Left colon (tissue), 2 donors: ENCODE measurements at regions not wholly inside any gene's neighbourhood (a gene's known extent, or its start where the extent isn't known, plus 50 kb on each side); places are given as distances from the start of the nearest gene placed in this dataset.

Experiments used
- ATAC-seq: fragments of 200-7000 bp; cut with Tn5 transposase; one replicate; pipeline ENCODE4 v1.9.1; 2020; ENCODE audit warnings: mild to moderate bottlenecking, moderate library complexity
- DNase-seq, 2 donors: peaks; one replicate each; pipeline ENCODE4 v3.0.0-alpha.2; 2020
- intact Hi-C, 2 donors: fragments of 100-400 bp; cut with DNase I in 1 of 2; cut with micrococcal nuclease in 1 of 2; formaldehyde crosslinking; loops; one replicate each; pipeline versions ENCODE4 v1.11.2 to v1.14.0; 2022; cut with DNase I, micrococcal nuclease
- donor health status: DM: no; HTN: no; CAD: no.
- donor health status: DM: yes; HTN: yes; CAD: no.

DNA sequence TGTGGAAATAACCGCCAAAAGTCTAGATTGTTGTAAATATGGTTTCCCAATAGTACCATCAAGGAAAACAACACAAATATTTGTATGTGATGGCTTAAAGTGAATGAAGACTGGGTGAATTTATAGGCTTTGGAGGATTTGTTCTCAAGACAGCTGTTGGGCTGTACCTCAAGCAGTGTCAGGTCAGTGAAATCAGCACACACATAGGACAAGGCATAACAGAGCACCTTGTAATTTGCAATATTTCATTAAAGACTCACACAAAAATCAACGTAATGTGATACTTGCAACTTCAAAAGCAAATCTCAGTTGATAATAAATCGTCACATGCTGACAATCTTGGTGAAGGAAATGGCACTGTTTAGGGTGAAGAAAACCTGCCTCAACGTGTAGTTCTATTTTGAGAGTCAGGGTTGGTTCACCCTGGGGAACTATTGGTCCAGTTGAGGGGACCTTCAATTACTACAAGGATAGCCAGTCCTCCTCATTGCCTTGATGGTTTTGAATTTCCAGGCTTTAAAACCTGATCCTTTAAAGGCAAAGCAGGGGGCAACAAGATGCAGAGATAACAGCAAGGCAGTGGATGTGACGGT lies 126.8 kb upstream of the ST6GAL2 start:
- DNase-seq (no peak), ATAC-seq (no peak)
- intact Hi-C loops = no loop called here

DNA sequence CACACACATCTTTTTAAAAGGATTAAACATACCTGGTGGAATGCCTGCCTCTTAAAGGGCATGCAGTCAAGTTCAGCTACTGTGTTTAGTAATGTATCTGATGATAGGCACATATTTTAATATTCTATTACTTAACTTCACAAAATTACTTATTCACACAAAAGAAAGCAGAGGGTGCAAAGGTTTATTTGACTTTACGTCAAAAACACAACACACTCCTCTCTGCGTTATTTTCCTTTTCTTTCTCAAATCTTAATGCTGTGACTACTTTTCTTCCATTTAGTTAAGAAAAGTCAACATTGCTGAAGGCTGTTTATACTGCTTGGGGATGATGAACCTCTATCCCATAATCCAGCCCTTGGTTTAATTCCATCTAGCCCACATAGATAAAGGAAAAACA lies 127.9 kb upstream of the ST6GAL2 start:
- intact Hi-C loops = no loop called here
- ATAC-seq = no peak
- no peak for DNase-seq

DNA sequence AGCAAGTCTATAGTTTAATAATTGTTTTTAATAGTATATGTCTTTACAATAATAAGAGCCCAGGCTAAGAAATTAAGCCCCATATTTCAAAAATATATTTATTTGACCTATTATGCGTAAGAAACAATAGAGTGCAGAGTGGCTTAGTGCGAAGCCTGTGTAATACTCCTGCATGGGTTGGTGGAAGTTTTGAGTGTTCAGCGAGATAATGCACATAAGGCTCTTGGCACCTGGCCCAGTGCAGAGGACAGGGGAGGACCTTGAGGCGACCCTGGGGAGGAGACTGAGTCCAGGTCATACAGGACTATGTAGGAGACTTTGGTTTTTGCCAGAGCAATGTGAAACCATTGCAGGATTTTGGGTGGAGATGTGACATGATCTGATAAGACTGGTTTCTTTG lies 132.4 kb upstream of the ST6GAL2 start:
- intact Hi-C loops = no loop called here
- DNase-seq (no peak), ATAC-seq (no peak)

DNA sequence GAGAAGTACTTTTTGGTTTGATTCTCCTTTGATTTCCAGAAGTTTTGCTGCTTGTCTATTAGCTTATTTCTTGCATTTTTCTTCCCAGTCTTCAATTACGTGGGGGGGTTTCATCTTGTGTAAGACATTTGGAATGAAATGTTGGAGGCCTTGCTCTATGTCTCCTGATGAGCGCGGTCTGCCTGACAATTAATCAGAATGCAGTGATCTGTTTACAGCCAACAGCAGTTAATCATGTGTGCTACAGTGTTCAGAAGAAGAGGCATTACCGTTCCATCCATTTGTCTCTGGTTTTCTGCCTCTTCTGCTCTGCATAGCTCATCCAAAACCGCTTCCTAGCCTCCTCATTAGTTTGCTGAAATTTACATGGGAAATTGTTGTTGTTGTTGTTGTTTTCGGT lies 134.4 kb upstream of the ST6GAL2 start:
- ATAC-seq (no peak), DNase-seq (no peak)
- intact Hi-C loops = no loop called here

DNA sequence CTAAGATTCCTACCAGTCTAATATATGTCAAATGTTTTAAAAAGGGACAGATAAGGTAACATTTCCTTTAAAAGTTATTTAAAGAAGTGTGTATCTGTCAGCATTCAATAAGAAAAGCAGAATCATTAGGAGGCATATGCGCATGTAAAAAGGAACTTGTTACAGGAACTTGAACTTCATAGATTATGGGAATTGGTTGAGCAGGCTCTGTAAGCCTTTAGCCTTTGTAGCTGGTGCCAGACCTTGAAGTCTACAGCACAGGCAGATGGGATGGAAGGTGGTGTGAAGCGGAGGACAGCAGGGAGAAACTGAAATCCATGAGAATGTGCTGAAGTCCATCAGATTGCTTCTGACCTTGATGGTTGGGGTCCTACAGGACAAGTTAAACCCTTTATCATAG lies 138.3 kb upstream of the ST6GAL2 start:
- no peak for DNase-seq
- no peak for ATAC-seq
- intact Hi-C loops = no loop called here

DNA sequence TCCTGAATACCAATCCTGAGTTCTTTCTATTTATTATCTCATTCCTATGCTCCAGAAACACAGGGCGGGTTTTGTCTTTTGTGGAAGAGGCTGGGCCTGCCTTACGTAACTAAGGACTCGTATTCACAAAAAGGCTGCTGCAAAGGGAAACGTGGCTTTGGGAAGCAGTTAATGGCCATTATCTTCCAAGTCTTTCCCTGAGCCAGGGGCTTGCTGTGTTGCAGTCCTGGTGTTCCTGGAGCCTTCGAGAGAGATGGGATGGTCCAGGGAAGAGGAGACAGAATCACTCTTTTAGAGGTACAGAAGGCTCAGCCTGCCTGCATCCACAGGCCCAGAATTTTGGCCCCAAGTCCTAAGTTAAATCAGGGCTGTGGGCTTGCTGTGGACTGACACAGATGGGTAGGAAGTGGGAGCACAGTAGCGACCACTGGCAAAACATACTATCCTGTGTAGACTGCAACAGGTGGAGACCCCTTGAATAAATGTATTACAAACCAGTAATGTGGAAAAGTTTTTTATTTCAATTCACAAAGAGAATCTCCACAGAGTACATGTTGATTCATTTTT lies 139.4 kb upstream of the ST6GAL2 start:
- DNase-seq (no peak), ATAC-seq (no peak)
- intact Hi-C loops = no loop called here

DNA sequence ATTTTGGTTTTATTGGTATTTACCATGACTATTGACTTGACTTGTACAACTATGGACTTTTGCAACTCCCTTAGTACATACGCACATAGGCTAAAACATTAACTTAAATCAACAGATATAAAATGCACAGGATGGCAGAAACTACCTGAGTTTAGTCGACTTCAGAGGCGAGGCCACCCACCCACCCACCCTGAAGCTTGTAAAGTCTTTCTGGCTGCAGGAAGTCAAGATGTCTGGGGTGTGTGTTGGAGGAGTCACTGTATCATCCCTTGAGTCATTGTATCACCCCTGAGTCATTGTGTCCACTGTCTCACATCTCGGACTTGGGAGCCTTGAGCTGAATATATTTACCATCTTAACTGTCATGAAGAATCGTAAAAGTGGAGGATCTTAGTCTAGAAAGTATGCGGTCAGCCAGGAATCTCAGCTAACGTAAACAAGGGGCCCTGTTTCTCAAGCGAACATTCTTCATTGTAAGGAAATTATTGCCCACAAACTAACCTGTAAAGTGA lies 140.0 kb upstream of the ST6GAL2 start:
- peak; percentile 3 to 57 for DNase-seq

DNA sequence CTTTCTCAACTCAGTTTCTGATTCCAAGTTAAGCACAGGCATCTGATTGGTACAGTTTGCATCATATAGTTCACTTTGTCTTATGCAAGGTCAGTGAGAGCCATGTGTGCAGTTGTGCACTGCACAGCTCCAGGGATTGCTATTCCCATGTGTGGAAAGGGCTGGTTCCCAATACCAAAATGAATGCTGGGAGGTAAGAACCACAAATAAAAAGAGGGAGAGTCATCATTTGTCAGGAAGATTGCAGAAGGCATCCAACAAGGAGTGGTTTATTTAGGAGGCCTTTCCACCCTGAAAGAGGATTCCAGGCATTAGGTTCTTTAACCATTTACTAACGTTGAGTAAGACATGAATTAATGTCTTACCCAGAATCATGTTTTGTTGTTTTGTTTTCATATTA lies 141.2 kb upstream of the ST6GAL2 start:
- ATAC-seq (no peak), DNase-seq (no peak)
- intact Hi-C loops = no loop called here

More for the DNA sequence above, 140.0 kb upstream of the ST6GAL2 start:
- ATAC-seq = peak; percentile 95
- intact Hi-C loops = no loop called here

DNA sequence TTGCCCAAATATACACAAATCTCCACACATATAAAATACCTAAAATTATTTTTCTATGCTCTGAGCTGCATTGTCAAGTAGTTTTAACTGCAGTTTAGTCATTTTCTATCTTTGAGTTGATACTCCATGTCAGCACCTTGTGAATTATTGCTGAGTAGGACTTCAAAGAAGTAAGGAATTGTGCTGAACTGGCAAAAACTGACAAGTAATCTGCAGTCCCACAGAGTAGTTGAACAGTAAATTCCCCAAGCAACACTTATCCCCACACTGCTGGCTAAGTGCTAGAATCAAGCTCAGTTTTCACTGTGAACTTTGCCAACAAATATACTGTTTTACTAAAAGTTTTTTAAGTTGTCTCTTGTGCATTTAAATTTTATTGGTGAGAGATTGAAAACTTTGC lies 141.8 kb upstream of the ST6GAL2 start:
- no peak for DNase-seq
- ATAC-seq = no peak
- intact Hi-C loops = no loop called here

DNA sequence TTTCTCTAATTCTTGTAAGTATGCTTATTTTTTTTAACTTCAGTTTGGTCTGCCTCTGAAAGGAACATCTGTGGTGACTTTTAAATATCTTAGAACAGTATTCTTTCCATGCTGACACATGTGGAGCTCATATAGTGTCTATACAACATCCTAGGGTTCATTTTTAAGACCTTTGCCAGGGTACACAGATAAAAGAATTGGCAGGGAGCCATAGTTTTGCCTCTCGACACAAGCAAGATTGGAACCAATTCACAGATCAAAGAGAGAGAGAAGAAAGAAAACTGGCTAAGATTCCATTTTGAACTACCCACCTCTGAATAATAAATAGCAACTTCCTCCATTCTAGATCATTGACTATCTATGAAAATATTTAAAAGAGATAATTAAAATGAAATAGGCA lies 142.7 kb upstream of the ST6GAL2 start:
- intact Hi-C loops = no loop called here
- DNase-seq (no peak), ATAC-seq (no peak)

DNA sequence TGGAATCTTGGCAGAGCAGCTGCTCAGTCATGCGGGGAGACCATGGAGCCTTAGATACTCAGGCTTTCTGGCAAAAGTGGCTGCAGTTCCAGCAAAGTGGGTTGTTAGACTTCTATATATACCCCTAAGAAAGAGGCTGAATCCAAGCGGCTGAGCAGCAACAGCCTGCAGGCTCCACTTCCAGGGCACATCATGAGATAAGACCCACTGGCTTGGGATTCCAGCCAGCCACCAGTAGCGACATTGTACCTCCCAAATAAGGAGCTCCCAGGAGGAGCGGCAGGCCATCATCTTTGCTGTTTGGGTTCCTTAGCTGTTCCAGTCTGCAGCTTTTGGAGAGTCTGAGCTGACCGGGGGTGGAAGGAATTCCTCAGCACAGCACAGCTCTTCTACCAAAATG lies 150.3 kb upstream of the ST6GAL2 start:
- ATAC-seq (no peak), DNase-seq (no peak)
- intact Hi-C loops = no loop called here

DNA sequence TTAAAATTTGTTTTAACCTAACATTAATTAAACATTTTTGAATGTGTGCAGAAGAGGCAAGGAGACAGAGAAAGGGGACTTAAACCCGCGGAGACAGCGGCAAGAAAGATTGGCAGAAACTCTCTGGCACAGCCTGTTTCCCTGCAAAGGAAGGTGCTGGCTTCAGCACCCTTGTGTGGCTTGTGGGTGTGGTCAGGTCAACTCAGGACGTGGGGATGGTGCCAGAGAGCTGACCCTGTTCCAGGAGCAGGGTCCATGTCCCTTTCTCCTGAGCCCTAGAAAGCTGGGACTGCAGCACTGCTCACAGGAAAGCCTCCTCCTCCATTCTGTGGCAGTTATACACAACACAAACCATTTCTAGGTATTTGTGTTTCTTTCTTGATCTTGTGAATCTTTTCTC lies 176.2 kb upstream of the ST6GAL2 start:
- DNase-seq (peak; percentile 56 to 64), ATAC-seq (peak; percentile 96)
- intact Hi-C loops = no loop called here

DNA sequence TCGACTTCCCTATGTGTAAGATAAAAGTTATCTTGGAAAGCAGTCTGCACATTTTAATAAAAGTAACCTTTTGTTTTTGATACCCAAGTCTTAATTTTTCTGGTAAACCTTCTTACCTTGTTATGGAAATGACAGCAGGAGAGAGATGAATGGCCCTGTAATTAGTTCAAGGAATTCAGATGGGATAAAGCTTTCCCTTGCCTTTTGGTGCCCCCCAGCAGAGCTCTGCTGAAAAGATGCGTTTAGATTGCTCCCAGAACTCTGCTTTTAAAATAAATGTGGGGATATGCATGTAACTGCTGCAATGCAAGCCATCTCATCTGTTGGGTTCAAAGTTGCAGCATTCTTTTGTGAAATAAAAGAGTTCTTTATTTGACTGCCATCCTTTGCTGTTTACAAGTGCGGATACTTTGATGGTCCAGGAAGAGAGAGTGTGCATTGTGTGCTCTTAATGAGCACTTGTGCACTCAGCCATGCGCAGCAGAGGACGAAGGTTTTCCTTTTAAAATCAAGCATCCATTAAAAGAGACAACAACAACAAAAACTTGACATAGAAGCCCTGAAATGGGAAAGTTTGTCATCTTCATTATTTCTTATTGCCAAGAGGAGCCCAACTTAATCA lies 176.7 kb upstream of the ST6GAL2 start:
- intact Hi-C loops = no loop called here
- DNase-seq (no peak), ATAC-seq (peak; percentile 80)

DNA sequence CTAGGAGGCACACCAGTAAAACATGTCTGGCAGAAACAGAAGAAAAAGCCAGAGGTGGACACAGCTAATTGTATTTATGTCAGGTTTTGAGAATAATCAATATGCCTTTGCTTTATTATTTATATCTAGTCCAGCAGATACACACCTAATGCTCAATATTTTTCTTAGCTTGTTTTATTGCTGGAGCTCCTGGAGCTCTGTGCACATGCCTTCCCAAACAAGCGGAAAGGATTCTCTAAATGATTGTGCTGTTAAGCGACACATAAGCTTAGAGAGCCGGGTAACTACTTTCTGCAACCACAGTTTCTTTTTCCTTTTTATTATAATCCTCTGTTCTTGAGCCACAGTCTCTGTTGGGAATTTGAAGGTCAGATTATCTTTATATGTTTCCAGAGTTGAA lies 177.3 kb upstream of the ST6GAL2 start:
- DNase-seq (no peak), ATAC-seq (no peak)
- intact Hi-C loops = no loop called here

DNA sequence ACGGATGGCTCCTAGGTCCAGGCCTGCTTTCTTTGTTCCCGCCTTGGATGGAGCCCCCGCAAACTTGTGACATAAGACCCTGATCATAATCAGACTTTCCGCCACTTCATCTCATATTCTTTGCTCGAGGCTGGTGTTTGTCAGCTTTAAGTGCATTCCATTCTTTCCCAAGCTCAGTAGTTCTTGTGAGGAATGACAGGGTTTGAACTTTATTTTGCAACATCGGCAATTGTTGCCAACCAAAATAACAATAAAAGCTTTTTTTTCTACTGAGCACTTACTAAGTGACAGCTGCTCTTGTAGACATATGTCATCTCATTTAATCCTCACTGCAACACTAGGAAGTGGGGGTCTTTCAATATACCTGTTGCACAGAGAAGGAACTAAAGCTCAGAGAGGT lies 178.8 kb upstream of the ST6GAL2 start:
- no peak for ATAC-seq
- no peak for DNase-seq
- intact Hi-C loops = no loop called here

DNA sequence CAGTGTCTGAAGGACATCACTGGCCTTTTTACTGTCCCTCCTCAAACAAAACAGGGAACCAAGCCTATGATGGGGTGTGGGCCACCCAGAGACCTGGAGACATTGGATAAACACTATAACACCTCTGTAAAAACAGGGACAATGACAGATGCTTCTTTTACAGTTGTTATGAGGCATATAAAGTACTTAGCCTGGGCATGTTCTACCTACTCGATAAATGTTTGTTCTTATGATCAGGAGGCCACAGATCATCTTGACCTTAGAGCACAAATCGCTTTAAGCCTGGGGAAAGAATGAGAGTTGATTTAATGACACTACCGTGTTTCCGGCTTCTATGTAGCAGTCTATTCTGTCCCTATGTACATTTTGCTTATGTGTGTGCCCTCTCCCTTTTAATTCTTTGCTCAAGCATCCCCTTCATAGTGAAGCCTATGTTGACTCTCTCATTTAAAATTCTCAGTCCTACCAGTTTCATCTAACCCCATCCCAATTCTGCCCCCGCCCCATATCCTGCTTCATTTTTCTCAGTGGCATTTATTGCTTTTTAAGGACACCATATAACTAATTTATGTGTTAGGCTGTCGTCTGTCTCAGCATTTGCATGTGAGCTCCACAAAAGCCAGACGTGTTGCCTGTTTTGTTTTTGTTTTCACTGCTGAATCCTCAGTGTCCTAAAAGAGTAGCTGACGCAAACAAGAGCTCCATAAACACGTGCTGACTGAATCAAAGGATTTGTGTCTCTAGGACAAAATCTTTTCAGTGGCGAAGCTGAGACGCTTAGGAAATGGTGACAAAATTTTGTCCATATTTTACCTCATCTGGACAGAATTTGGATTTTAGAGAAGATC lies 182.3 kb upstream of the ST6GAL2 start:
- ATAC-seq (peak; percentile 81), DNase-seq (no peak)
- intact Hi-C loops = no loop called here

DNA sequence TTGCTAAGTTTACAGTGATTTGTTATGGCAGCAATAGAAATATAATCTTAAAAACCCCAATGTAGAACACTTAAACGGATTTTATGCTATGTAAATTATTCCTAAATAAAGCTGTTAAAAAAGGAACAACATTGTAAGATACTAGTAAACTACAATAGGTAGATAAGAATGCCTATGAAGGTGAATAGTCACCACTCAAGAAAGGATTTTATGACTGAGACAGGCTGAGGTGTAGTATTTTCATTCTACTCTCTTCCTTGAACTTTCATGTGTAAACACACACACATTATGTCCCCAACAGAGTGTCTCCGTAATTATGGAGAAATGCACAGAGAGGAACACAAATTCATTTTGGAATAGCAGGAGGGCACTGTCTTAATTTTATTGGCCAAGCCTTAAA lies 183.9 kb upstream of the ST6GAL2 start:
- DNase-seq (no peak), ATAC-seq (peak; percentile 72)
- intact Hi-C loops = no loop called here

DNA sequence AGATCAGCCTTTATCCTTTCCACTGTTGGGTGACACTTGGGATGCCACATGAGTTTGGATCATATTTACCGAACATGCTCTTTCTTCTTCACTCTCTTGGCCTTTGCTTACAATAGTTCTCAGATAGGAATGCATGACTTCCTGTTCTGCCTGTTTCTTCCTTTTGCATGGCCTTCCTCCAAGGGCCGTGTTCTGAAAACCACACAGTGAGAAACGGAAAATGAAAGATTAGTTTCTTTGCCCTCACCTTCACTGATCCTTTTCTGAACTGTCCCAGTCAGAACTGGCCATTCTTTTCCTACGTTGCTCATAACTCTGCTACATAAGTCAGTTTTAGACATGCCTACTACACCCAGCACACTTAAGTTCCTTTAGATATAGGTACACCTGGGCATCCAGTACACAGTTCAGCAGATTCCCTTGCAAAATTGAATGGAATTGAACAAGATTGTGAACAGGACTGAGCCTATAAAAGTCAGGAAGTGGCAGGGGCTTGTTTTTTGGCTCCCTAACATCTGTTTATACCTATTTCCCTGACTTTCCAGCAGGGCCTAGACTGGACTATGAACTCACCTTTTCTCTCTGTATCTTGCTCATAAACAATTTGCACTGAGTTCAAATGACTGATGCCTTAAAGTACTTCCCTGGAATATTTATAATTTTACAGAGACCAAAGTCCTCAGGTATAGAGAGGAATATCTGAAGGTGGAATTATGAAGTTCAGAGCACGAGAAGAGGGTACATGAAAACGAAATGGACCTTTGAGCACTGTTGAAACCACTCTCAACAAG lies 186.4 kb upstream of the ST6GAL2 start:
- DNase-seq (no peak), ATAC-seq (peak; percentile 63)
- intact Hi-C loops = no loop called here

DNA sequence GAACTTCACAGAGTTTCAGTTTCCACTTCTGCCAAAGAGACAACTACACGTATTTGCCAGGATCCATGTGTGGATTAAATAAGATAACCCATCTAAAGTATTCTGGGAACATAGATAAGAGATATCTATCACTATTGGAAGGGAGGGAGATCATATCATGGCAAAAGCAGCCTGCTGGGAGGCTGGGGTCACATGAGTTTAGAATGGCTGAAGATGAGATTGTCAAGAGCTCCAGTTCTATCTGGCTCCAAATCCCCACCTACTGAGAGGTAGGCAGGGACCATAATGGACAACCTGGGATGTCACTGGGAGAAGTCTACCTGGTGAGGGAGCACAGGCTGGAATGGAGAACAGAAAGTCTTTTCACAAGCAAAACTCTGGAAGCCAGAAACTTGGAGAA lies 192.6 kb upstream of the ST6GAL2 start:
- intact Hi-C loops = no loop called here
- no peak for ATAC-seq

More for the DNA sequence above, 192.6 kb upstream of the ST6GAL2 start:
- no peak for DNase-seq
